Psoas muscle (tissue), 7 donors: ENCODE measurements at regions not wholly inside any gene's neighbourhood (a gene's known extent, or its start where the extent isn't known, plus 50 kb on each side); places are given as distances from the start of the nearest gene placed in this dataset.

Source experiments
- ATAC-seq, 4 donors: fragments of 200-7000 bp; cut with Tn5 transposase; one replicate each; pipeline ENCODE4 v1.9.1; 2020; ENCODE audit warnings: moderate library complexity in 3 of 4, mild to moderate bottlenecking in 2 of 4
- DNase-seq, 2 donors: peaks; one replicate each; pipeline ENCODE4 v3.0.0-alpha.2; 2020
- H3K27ac ChIP-seq: fragments of 200-600 bp; one replicate; pipeline ENCODE4 v1.8.0; 2022
- H3K27me3 ChIP-seq, 3 donors: fragments of 200-600 bp in 1 of 3; one replicate each; pipeline versions ENCODE4 v1.6.1 to v1.8.0; 2013 to 2022; ENCODE audit warnings: low read length in 2 of 3, mild to moderate bottlenecking in 2 of 3, moderate library complexity in 1 of 3; ENCODE audit not compliant: insufficient read depth in 3 of 3
- H3K36me3 ChIP-seq, 2 donors: fragments of 200-600 bp in 1 of 2; one replicate each; pipeline versions ENCODE4 v1.6.1 to v1.8.0; 2013 to 2022; ENCODE audit warnings: low read depth in 1 of 2, mild to moderate bottlenecking in 1 of 2, moderate library complexity in 1 of 2; ENCODE audit not compliant: insufficient read depth in 1 of 2
- H3K4me1 ChIP-seq: fragments of 200-600 bp; one replicate; pipeline ENCODE4 v1.8.0; 2022
- H3K4me3 ChIP-seq: fragments of 200-600 bp; one replicate; pipeline ENCODE4 v1.8.0; 2022; ENCODE audit warnings: mild to moderate bottlenecking
- H3K9me3 ChIP-seq: fragments of 200-600 bp; one replicate; pipeline ENCODE4 v1.8.0; 2022
- CTCF ChIP-seq: fragments of 200-600 bp; IDR thresholded peaks from one replicate; pipeline ENCODE4 v1.8.0; 2022; ENCODE audit warnings: antibody characterized with exemption
- WGBS, 3 donors: extraction: QIAGEN DNeasy Blood & Tissue Kit; methylation state at CpG; one replicate each; pipeline versions ENCODE4 v1.1.6 to v1.1.7; 2013; 5-methylcytosine and 5-hydroxymethylcytosine counted together
- intact Hi-C, 2 donors: fragments of 100-400 bp; cut with DNase I; formaldehyde crosslinking; loops; one replicate each; pipeline versions ENCODE4 v1.11.0 to v1.14.2; 2022
- donor health status: healthy with polysubstance abuse.
- donor health status: DM: no; HTN: no; CAD: no; lungs with moderate emphysema.
- donor health status: Bipolar disorder and iron deficiency.
- donor health status: healthy.
- donor health status: DM: yes; HTN: yes; CAD: no.
- donor health status: DM: no; HTN: no; CAD: no.
- donor health status: DM: yes; HTN: yes; CAD: no.

GRCh38 chr6:8642854-8643253 is 207.5 kb upstream of the SLC35B3 start:
- ATAC-seq (no peak), DNase-seq (no peak)
- no peak for TF ChIP-seq CTCF
- Histone ChIP-seq H3K36me3 (no peaks in the 10 kb centered on the region), H3K27me3 (no peaks in the 10 kb centered on the region), H3K27ac (no peak overlapping the region), H3K4me3 (no peak overlapping the region), H3K4me1 (no peaks in the 10 kb centered on the region), H3K9me3 (no peaks in the 10 kb centered on the region)
- intact Hi-C loops, result no loop called here
- WGBS, 3 donors, result 46 to 53% (median 49%) methylated on average over 5 of the region's 5 CpGs

DNA sequence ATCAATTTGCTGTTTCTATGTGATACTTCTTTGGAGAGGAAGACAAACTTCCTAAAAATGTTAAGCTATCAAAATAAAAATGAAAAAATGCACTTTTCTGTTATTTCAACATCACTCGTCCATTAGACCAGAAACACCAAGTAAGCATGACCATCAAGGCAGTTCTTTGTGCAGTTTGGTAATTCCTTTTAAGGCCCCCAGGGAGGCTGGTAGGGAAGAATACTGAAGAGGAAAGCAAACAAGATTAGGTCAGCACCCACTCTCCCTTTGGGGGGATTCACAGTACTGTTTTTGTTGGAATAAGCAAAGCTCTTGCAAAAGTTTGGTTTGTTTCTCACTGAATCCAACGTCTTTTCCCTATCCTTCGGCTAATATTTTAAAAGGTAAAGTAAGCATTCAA is 206.8 kb upstream of the SLC35B3 start:
- Histone ChIP-seq H3K36me3 (no peaks in the 10 kb centered on the region), H3K4me1 (no peaks in the 10 kb centered on the region), H3K9me3 (no peaks in the 10 kb centered on the region), H3K27ac (no peak overlapping the region), H3K4me3 (no peak overlapping the region), H3K27me3 (no peaks in the 10 kb centered on the region)
- intact Hi-C loops, result no loop called here
- no peak for TF ChIP-seq CTCF
- 51 to 72% (median 71%) methylated on average over 3 of the region's 3 CpGs for WGBS, 3 donors
- ATAC-seq (no peak), DNase-seq (no peak)

- no peaks in the 10 kb centered on the region for H3K9me3 ChIP-seq
- H3K4me3 ChIP-seq, result no peak overlapping the region
- ATAC-seq (no peak), DNase-seq (no peak)
- no peak overlapping the region for H3K27ac ChIP-seq
- H3K36me3 ChIP-seq, result no peaks in the 10 kb centered on the region
- TF ChIP-seq CTCF, result no peak
- H3K27me3 ChIP-seq, result no peaks in the 10 kb centered on the region
- WGBS, 3 donors, result 53 to 62% (median 61%) methylated on average over 3 of the region's 3 CpGs
- intact Hi-C loops, result no loop called here
- H3K4me1 ChIP-seq, result no peaks in the 10 kb centered on the region
Observed at GRCh38 chr6:8639928-8640649, 204.7 kb upstream of the SLC35B3 start.

- H3K4me3 ChIP-seq, result no peak overlapping the region
- no peaks in the 10 kb centered on the region for H3K4me1 ChIP-seq
- no peaks in the 10 kb centered on the region for H3K9me3 ChIP-seq
- no peak for DNase-seq
- TF ChIP-seq CTCF, result no peak
- no peak overlapping the region for H3K27ac ChIP-seq
- intact Hi-C loops, result no loop called here
- no peak for ATAC-seq
- H3K36me3 ChIP-seq, result no peaks in the 10 kb centered on the region
- no peaks in the 10 kb centered on the region for H3K27me3 ChIP-seq
- WGBS, 3 donors, result 64 to 74% (median 72%) methylated on average over 4 of the region's 4 CpGs
Observed at GRCh38 chr6:8637896-8638597, 202.7 kb upstream of the SLC35B3 start.
